IMR-90 (cell line): ENCODE measurements at regions not wholly inside any gene's neighbourhood (a gene's known extent, or its start where the extent isn't known, plus 50 kb on each side); places are given as distances from the start of the nearest gene placed in this dataset.

Source experiments
- ATAC-seq: fragments of 200-7000 bp; cut with Tn5 transposase; 2 replicates; pipeline ENCODE4 v1.9.1; 2020; ENCODE audit warnings: low read depth, mild to moderate bottlenecking, moderate library complexity
- BruUV-seq: library from RNA; stranded (reverse); fragments of 400-500 nt; replicated peaks from 2 replicates; lab custom pipeline; 2021; lab: Mats Ljungman, UMichigan
- CTCF ChIA-PET: fragments of 300-600 bp; formaldehyde crosslinking; extraction: SDS; loops from one replicate; lab custom pipeline; 2021; ENCODE audit warnings: antibody characterized with exemption; lab: Yijun Ruan, JAX
- POLR2A ChIA-PET: fragments of 300-600 bp; sonication (Branson Sonifier 250); formaldehyde crosslinking; loops from one replicate; lab custom pipeline; 2022; ENCODE audit warnings: antibody characterized with exemption; ENCODE audit not compliant: unreplicated experiment; lab: Charles Lee
- DNase-seq: peaks from one replicate; pipeline ENCODE4 v3.0.0; 2013
- H2AFZ ChIP-seq: replicated peaks from 2 replicates; pipeline ENCODE3; 2013; ENCODE audit warnings: low read length, mild to moderate bottlenecking; ENCODE audit not compliant: poor library complexity
- H2AK5ac ChIP-seq: 2 replicates; pipeline ENCODE4 v1.6.1; 2013; ENCODE audit warnings: low read depth, low read length, inconsistent platforms
- H2AK9ac ChIP-seq: replicated peaks from 2 replicates; pipeline ENCODE3; 2013; ENCODE audit warnings: mild to moderate bottlenecking, low read depth, low read length, moderate library complexity; ENCODE audit not compliant: poor library complexity
- H2BK120ac ChIP-seq: 2 replicates; pipeline ENCODE4 v1.6.1; 2013; ENCODE audit warnings: low read depth, low read length, inconsistent platforms
- H2BK15ac ChIP-seq: 3 replicates; pipeline ENCODE4 v1.6.1; 2013; ENCODE audit warnings: low read depth, low read length, inconsistent platforms
- H2BK20ac ChIP-seq: 2 replicates; pipeline ENCODE4 v1.6.1; 2013; ENCODE audit warnings: low read depth, mild to moderate bottlenecking, inconsistent platforms, low read length, moderate library complexity
- H2BK5ac ChIP-seq: 2 replicates; pipeline ENCODE4 v1.6.1; 2013; ENCODE audit warnings: mild to moderate bottlenecking, low read depth, low read length, inconsistent platforms; ENCODE audit not compliant: poor library complexity, severe bottlenecking
- H3K14ac ChIP-seq: replicated peaks from 2 replicates; pipeline ENCODE4 v1.6.1; 2013; ENCODE audit warnings: low read depth, low read length, inconsistent platforms
- H3K18ac ChIP-seq: 2 replicates; pipeline ENCODE4 v1.6.1; 2013; ENCODE audit warnings: low read depth, low read length, control low read depth
- H3K23ac ChIP-seq: 2 replicates; pipeline ENCODE4 v1.6.1; 2013; ENCODE audit warnings: low read depth, low read length, inconsistent platforms
- H3K27ac ChIP-seq: 2 replicates; pipeline ENCODE4 v1.5.1; 2013; ENCODE audit warnings: mild to moderate bottlenecking, control low read depth, low read length; ENCODE audit not compliant: insufficient read depth
- H3K27me3 ChIP-seq: 2 replicates; pipeline ENCODE4 v1.6.1; 2013; ENCODE audit warnings: low read length; ENCODE audit not compliant: control insufficient read depth, insufficient read depth
- H3K36me3 ChIP-seq: 2 replicates; pipeline ENCODE4 v1.6.1; 2013; ENCODE audit warnings: low read length, mixed read lengths; ENCODE audit not compliant: control insufficient read depth, insufficient read depth
- H3K4ac ChIP-seq: 2 replicates; pipeline ENCODE4 v1.6.1; 2013; ENCODE audit warnings: low read depth, low read length, inconsistent platforms
- H3K4me1 ChIP-seq: 2 replicates; pipeline ENCODE4 v1.6.1; 2013; ENCODE audit warnings: low read length, mixed read lengths; ENCODE audit not compliant: control insufficient read depth, insufficient read depth
- H3K4me2 ChIP-seq: 2 replicates; pipeline ENCODE4 v1.6.1; 2013; ENCODE audit warnings: low read depth, mild to moderate bottlenecking, control low read depth, low read length, moderate library complexity
- H3K4me3 ChIP-seq: 2 replicates; pipeline ENCODE4 v1.5.1; 2013; ENCODE audit warnings: low read depth, mild to moderate bottlenecking, control low read depth, low read length, moderate library complexity; ENCODE audit not compliant: insufficient read depth
- H3K56ac ChIP-seq: 2 replicates; pipeline ENCODE4 v1.6.1; 2013; ENCODE audit warnings: low read length, inconsistent platforms; ENCODE audit not compliant: insufficient read depth; ENCODE audit errors: extremely low read depth
- H3K79me1 ChIP-seq, 2 experiments: 2 replicates each; pipeline ENCODE4 v1.6.1; 2013; ENCODE audit warnings: low read length in 2 of 2, inconsistent platforms in 1 of 2, low read depth in 1 of 2
- H3K9ac ChIP-seq: 2 replicates; pipeline ENCODE4 v1.6.1; 2013; ENCODE audit warnings: low read depth, low read length, control low read depth
- H3K9me1 ChIP-seq: 2 replicates; pipeline ENCODE4 v1.6.1; 2013; ENCODE audit warnings: low read length, inconsistent platforms; ENCODE audit not compliant: insufficient read depth
- H3K9me3 ChIP-seq: 2 replicates; pipeline ENCODE4 v1.6.1; 2013; ENCODE audit warnings: low read length; ENCODE audit not compliant: control insufficient read depth, insufficient read depth
- H4K20me1 ChIP-seq: 2 replicates; pipeline ENCODE4 v1.6.1; 2013; ENCODE audit warnings: low read length, inconsistent platforms; ENCODE audit not compliant: insufficient read depth
- H4K5ac ChIP-seq: 2 replicates; pipeline ENCODE4 v1.6.1; 2013; ENCODE audit warnings: mild to moderate bottlenecking, low read depth, low read length, control low read depth
- H4K8ac ChIP-seq, 2 experiments: 2 replicates each; pipeline ENCODE4 v1.6.1; 2013; ENCODE audit warnings: low read depth in 2 of 2, low read length in 2 of 2, control low read depth in 1 of 2, inconsistent platforms in 1 of 2
- H4K91ac ChIP-seq: 2 replicates; pipeline ENCODE4 v1.6.1; 2013; ENCODE audit warnings: low read depth, low read length, inconsistent platforms; ENCODE audit not compliant: insufficient read depth
- BHLHE40 ChIP-seq: fragments of 150-350 bp; IDR thresholded peaks from 2 replicates; pipeline ENCODE4 v1.6.1; 2016; ENCODE audit warnings: mild to moderate bottlenecking, low read depth, low read length
- CEBPB ChIP-seq: IDR thresholded peaks from 2 replicates; pipeline ENCODE4 v1.6.1; 2012; ENCODE audit warnings: low read depth, low read length, improper control_type of control experiment
- CHD1 ChIP-seq: IDR thresholded peaks from 2 replicates; pipeline ENCODE4 v1.6.1; 2012; ENCODE audit warnings: low read depth, low read length, improper control_type of control experiment
- FOS ChIP-seq: fragments of 150-350 bp; IDR thresholded peaks from 2 replicates; pipeline ENCODE4 v1.6.1; 2016; ENCODE audit warnings: low read depth, low read length
- MAFK ChIP-seq: IDR thresholded peaks from 2 replicates; pipeline ENCODE4 v1.6.1; 2012; ENCODE audit warnings: low read depth, low read length, improper control_type of control experiment
- MAZ ChIP-seq: IDR thresholded peaks from 2 replicates; pipeline ENCODE4 v1.6.1; 2012; ENCODE audit warnings: low read depth, mild to moderate bottlenecking, low read length, improper control_type of control experiment, moderate library complexity, borderline replicate concordance
- MXI1 ChIP-seq: IDR thresholded peaks from 2 replicates; pipeline ENCODE4 v1.6.1; 2012; ENCODE audit warnings: low read depth, mild to moderate bottlenecking, low read length, moderate library complexity, borderline replicate concordance
- NFE2L2 ChIP-seq: fragments of 150-350 bp; IDR thresholded peaks from 2 replicates; pipeline ENCODE4 v1.6.1; 2016; ENCODE audit warnings: low read depth, mild to moderate bottlenecking, low read length
- POLR2A ChIP-seq: IDR thresholded peaks from 2 replicates; pipeline ENCODE4 v1.6.1; 2012; ENCODE audit warnings: mild to moderate bottlenecking, low read depth, low read length
- RAD21 ChIP-seq: IDR thresholded peaks from 2 replicates; pipeline ENCODE4 v1.6.1; 2012; ENCODE audit warnings: low read length, improper control_type of control experiment
- RCOR1 ChIP-seq: IDR thresholded peaks from 2 replicates; pipeline ENCODE4 v1.6.1; 2012; ENCODE audit warnings: mild to moderate bottlenecking, low read length, improper control_type of control experiment; ENCODE audit not compliant: insufficient replicate concordance
- RFX5 ChIP-seq: IDR thresholded peaks from 2 replicates; pipeline ENCODE4 v1.8.0; 2012; ENCODE audit warnings: low read depth, mild to moderate bottlenecking, low read length, moderate library complexity
- SMC3 ChIP-seq: fragments of 150-350 bp; IDR thresholded peaks from 2 replicates; pipeline ENCODE4 v1.6.1; 2016; ENCODE audit warnings: low read depth, mild to moderate bottlenecking, antibody characterized with exemption, low read length, moderate library complexity
- WGBS, 2 experiments: methylation state at CpG; one replicate each; pipeline versions ENCODE4 v1.1.5 to v1.1.7; 2013; ENCODE audit warnings: missing lambda C conversion rate in 2 of 2; ENCODE audit not compliant: insufficient read length in 1 of 2; ENCODE audit errors: extremely low coverage in 2 of 2; 5-methylcytosine and 5-hydroxymethylcytosine counted together
- dilution Hi-C: fragments of 300-500 bp; cut with HindIII; formaldehyde crosslinking; loops from one replicate; pipeline ENCODE4 v1.14.3; 2018; ENCODE audit warnings: low sequenced_read_pairs; ENCODE audit not compliant: unreplicated experiment
- in situ Hi-C: fragments of 300-500 bp; cut with MboI; formaldehyde crosslinking; loops from 3 replicates; pipeline ENCODE4 v1.14.3; 2019; ENCODE audit warnings: low sequenced_read_pairs, inconsistent platforms, mixed read lengths
- intact Hi-C: fragments of 100-400 bp; cut with micrococcal nuclease; formaldehyde crosslinking; loops from 2 replicates; pipeline ENCODE4 v1.10.0; 2022
- TF ChIP-seq, protein P1 (sequence below): fragments of 150-350 bp; IDR thresholded peaks from 2 replicates; pipeline ENCODE4 v1.6.1; 2016; ENCODE audit warnings: low read depth, mild to moderate bottlenecking, low read length, moderate library complexity, borderline replicate concordance
- TF ChIP-seq, protein P2 (sequence below): fragments of 150-350 bp; IDR thresholded peaks from 2 replicates; pipeline ENCODE4 v1.6.1; 2017; ENCODE audit warnings: mild to moderate bottlenecking, antibody characterized with exemption, low read length, low read depth
- TF ChIP-seq, protein P3 (sequence below): conservative IDR thresholded peaks from 2 replicates; pipeline ENCODE4 v1.5.1; 2012; ENCODE audit warnings: mild to moderate bottlenecking, low read depth, low read length, improper control_type of control experiment

GRCh38 chr17:34484193-34484733, 95.1 kb upstream of the TMEM132E start:
- Histone ChIP-seq H4K5ac (no peak overlapping the region), H3K4me1 (no peaks in the 10 kb centered on the region), H3K4ac (no peak overlapping the region), H2AK5ac (no peak overlapping the region), H3K9me1 (no peaks in the 10 kb centered on the region), H3K27me3 (no peaks in the 10 kb centered on the region), H4K8ac (no peak overlapping the region), H3K9me3 (no peaks in the 10 kb centered on the region), H3K79me1 (no peaks in the 10 kb centered on the region), H3K23ac (no peak overlapping the region), H3K4me2 (no peak overlapping the region), H2BK120ac (no peak overlapping the region), H3K4me3 (no peak overlapping the region), H2BK15ac (no peak overlapping the region), H3K27ac (no peak overlapping the region), H2BK20ac (no peak overlapping the region), H3K9ac (no peak overlapping the region), H2AK9ac (no peak overlapping the region), H4K91ac (no peak overlapping the region), H2BK5ac (no peak overlapping the region), H2AFZ (no peak overlapping the region), H3K14ac (no peak overlapping the region), H4K20me1 (no peaks in the 10 kb centered on the region), H3K56ac (no peak overlapping the region), H3K18ac (no peak overlapping the region), H3K36me3 (no peaks in the 10 kb centered on the region)
- TF ChIP-seq, protein P1, sequence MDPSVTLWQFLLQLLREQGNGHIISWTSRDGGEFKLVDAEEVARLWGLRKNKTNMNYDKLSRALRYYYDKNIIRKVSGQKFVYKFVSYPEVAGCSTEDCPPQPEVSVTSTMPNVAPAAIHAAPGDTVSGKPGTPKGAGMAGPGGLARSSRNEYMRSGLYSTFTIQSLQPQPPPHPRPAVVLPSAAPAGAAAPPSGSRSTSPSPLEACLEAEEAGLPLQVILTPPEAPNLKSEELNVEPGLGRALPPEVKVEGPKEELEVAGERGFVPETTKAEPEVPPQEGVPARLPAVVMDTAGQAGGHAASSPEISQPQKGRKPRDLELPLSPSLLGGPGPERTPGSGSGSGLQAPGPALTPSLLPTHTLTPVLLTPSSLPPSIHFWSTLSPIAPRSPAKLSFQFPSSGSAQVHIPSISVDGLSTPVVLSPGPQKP: no peak
- no peak for TF ChIP-seq CEBPB
- TF ChIP-seq NFE2L2: no peak
- TF ChIP-seq, protein P2, sequence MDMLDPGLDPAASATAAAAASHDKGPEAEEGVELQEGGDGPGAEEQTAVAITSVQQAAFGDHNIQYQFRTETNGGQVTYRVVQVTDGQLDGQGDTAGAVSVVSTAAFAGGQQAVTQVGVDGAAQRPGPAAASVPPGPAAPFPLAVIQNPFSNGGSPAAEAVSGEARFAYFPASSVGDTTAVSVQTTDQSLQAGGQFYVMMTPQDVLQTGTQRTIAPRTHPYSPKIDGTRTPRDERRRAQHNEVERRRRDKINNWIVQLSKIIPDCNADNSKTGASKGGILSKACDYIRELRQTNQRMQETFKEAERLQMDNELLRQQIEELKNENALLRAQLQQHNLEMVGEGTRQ: no peak
- TF ChIP-seq RFX5: no peak
- TF ChIP-seq CHD1: no peak
- TF ChIP-seq FOS: no peak
- TF ChIP-seq, protein P3, sequence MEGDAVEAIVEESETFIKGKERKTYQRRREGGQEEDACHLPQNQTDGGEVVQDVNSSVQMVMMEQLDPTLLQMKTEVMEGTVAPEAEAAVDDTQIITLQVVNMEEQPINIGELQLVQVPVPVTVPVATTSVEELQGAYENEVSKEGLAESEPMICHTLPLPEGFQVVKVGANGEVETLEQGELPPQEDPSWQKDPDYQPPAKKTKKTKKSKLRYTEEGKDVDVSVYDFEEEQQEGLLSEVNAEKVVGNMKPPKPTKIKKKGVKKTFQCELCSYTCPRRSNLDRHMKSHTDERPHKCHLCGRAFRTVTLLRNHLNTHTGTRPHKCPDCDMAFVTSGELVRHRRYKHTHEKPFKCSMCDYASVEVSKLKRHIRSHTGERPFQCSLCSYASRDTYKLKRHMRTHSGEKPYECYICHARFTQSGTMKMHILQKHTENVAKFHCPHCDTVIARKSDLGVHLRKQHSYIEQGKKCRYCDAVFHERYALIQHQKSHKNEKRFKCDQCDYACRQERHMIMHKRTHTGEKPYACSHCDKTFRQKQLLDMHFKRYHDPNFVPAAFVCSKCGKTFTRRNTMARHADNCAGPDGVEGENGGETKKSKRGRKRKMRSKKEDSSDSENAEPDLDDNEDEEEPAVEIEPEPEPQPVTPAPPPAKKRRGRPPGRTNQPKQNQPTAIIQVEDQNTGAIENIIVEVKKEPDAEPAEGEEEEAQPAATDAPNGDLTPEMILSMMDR: no peak
- TF ChIP-seq MXI1: no peak
- TF ChIP-seq MAZ: no peak
- no peak for TF ChIP-seq RAD21
- TF ChIP-seq SMC3: no peak
- TF ChIP-seq MAFK: no peak
- no peak for TF ChIP-seq BHLHE40
- no peak for TF ChIP-seq POLR2A
- TF ChIP-seq RCOR1: no peak
- ChIA-PET POLR2A (no interaction called here), CTCF (no interaction called here)
- WGBS, 2 experiments: 20% methylated on average over 1 of the region's 8 CpGs; no CpG with 5 or more reads in 1 of the 2 experiments
- DNase-seq: no peak
- in situ Hi-C loops (no loop called here), intact Hi-C loops (no loop called here), dilution Hi-C loops (no loop called here)
- no TSS peak for BruUV-seq
- no peak for ATAC-seq
